ENCODE measurements at regions not wholly inside any gene's neighbourhood (a gene's known extent, or its start where the extent isn't known, plus 50 kb on each side); places are given as distances from the start of the nearest gene placed in this dataset.
"Not testable (repeated sequence)": the region's sequence is repeated elsewhere in the genome, so short reads cannot be mapped to it uniquely, and the experiment has no call there.

GRCh38 chr13:79191501-79191900, 214.6 kb downstream of the RBM26 start:
- no peak for DNase-seq
- H3K4me1 ChIP-seq = no peaks in the 10 kb centered on the region
- no peak overlapping the region for H3K9ac ChIP-seq (ENCODE audit: low read depth in 2 of 2, low read length in 2 of 2)
- no peak overlapping the region for H3K27ac ChIP-seq
- no peak for TF ChIP-seq CTCF (IDR thresholded peaks at IDR 0.05)
- intact Hi-C loops (cut with DNase I) = no loop called here
- H3K9me3 ChIP-seq = no peaks in the 10 kb centered on the region
- H3K36me3 ChIP-seq = no peaks in the 10 kb centered on the region
- H3K4me3 ChIP-seq = no peak overlapping the region
- no peaks in the 10 kb centered on the region for H3K27me3 ChIP-seq

- no peak overlapping the region for H3K9ac ChIP-seq (ENCODE audit: low read depth in 2 of 2, low read length in 2 of 2)
- no peaks in the 10 kb centered on the region for H3K4me1 ChIP-seq
- no peaks in the 10 kb centered on the region for H3K9me3 ChIP-seq
- H3K27me3 ChIP-seq = no peaks in the 10 kb centered on the region
- H3K27ac ChIP-seq = no peak overlapping the region
- intact Hi-C loops (cut with DNase I) = no loop called here
- no peak for DNase-seq
- H3K36me3 ChIP-seq = no peaks in the 10 kb centered on the region
- no peak overlapping the region for H3K4me3 ChIP-seq
- no peak for TF ChIP-seq CTCF (IDR thresholded peaks at IDR 0.05)
Measured at GRCh38 chr13:79190932-79191331, 215.1 kb downstream of the RBM26 start.

- no peaks in the 10 kb centered on the region for H3K4me1 ChIP-seq
- no peak for TF ChIP-seq CTCF (IDR thresholded peaks at IDR 0.05)
- intact Hi-C loops (cut with DNase I) = no loop called here
- H3K9ac ChIP-seq (ENCODE audit: low read depth in 2 of 2, low read length in 2 of 2) = no peak overlapping the region
- H3K27me3 ChIP-seq = no peaks in the 10 kb centered on the region
- no peak for DNase-seq
- H3K4me3 ChIP-seq = no peak overlapping the region
- H3K27ac ChIP-seq = no peak overlapping the region
- no peaks in the 10 kb centered on the region for H3K36me3 ChIP-seq
- no peaks in the 10 kb centered on the region for H3K9me3 ChIP-seq
Measured at GRCh38 chr13:79187917-79188690, 218.0 kb downstream of the RBM26 start.

GRCh38 chr13:79185580-79185979, 220.5 kb downstream of the RBM26 start:
- Histone ChIP-seq H3K4me3 (no peak overlapping the region), H3K27me3 (no peaks in the 10 kb centered on the region), H3K36me3 (no peaks in the 10 kb centered on the region), H3K27ac (no peak overlapping the region), H3K4me1 (no peaks in the 10 kb centered on the region), H3K9me3 (no peaks in the 10 kb centered on the region), H3K9ac (ENCODE audit: low read depth in 2 of 2, low read length in 2 of 2) (no peak overlapping the region)
- intact Hi-C loops (cut with DNase I) = no loop called here
- DNase-seq = no peak
- TF ChIP-seq CTCF (IDR thresholded peaks at IDR 0.05) = no peak

- H3K4me3 ChIP-seq = no peak overlapping the region
- no peaks in the 10 kb centered on the region for H3K9me3 ChIP-seq
- H3K27ac ChIP-seq = no peak overlapping the region
- intact Hi-C loops (cut with DNase I) = no loop called here
- no peak for DNase-seq
- no peaks in the 10 kb centered on the region for H3K27me3 ChIP-seq
- H3K36me3 ChIP-seq = no peaks in the 10 kb centered on the region
- H3K4me1 ChIP-seq = no peaks in the 10 kb centered on the region
- no peak overlapping the region for H3K9ac ChIP-seq (ENCODE audit: low read depth in 2 of 2, low read length in 2 of 2)
- TF ChIP-seq CTCF (IDR thresholded peaks at IDR 0.05) = no peak
Measured at GRCh38 chr13:79183231-79183630, 222.8 kb downstream of the RBM26 start.

- H3K9me3 ChIP-seq; H3K9ac ChIP-seq (ENCODE audit: low read depth in 2 of 2, low read length in 2 of 2); H3K4me1 ChIP-seq; H3K27me3 ChIP-seq; intact Hi-C loops (cut with DNase I); H3K4me3 ChIP-seq; H3K27ac ChIP-seq; DNase-seq; H3K36me3 ChIP-seq: not testable (repeated sequence)
Measured at GRCh38 chr13:79173691-79174090, 232.4 kb downstream of the RBM26 start.

- DNase-seq; H3K9me3 ChIP-seq; H3K27me3 ChIP-seq; H3K27ac ChIP-seq; H3K9ac ChIP-seq (ENCODE audit: low read depth in 2 of 2, low read length in 2 of 2); H3K4me1 ChIP-seq; H3K36me3 ChIP-seq; H3K4me3 ChIP-seq; intact Hi-C loops (cut with DNase I): not testable (repeated sequence)
Measured at GRCh38 chr13:79172924-79173323, 233.1 kb downstream of the RBM26 start.
